CD8-positive, alpha-beta memory T cell (primary cell): ENCODE measurements at regions not wholly inside any gene's neighbourhood (a gene's known extent, or its start where the extent isn't known, plus 50 kb on each side); places are given as distances from the start of the nearest gene placed in this dataset.

Experiments used
- CTCF ChIA-PET: fragments of 350-600 bp; sonication (Branson Sonifier 250); formaldehyde crosslinking; loops from one replicate; lab custom pipeline; 2021; ENCODE audit warnings: antibody characterized with exemption; lab: Charles Lee
- POLR2A ChIA-PET: fragments of 350-600 bp; sonication (Branson Sonifier 250); formaldehyde crosslinking; loops from one replicate; lab custom pipeline; 2021; ENCODE audit warnings: antibody characterized with exemption; lab: Charles Lee
- DNase-seq, 5 donors: peaks; one replicate each; pipeline versions ENCODE4 v3.0.0 to v3.0.0-alpha.2; 2020 to 2022; ENCODE audit warnings: mixed read lengths in 1 of 5
- H3K27ac ChIP-seq: one replicate; pipeline ENCODE4 v1.7.0; 2013; ENCODE audit warnings: low read depth, mild to moderate bottlenecking, low read length, moderate library complexity
- H3K27me3 ChIP-seq: 2 replicates; pipeline ENCODE4 v1.7.0; 2013; ENCODE audit warnings: low read length, mild to moderate bottlenecking; ENCODE audit not compliant: insufficient read depth, poor library complexity, severe bottlenecking
- H3K36me3 ChIP-seq: 2 replicates; pipeline ENCODE4 v1.7.0; 2013; ENCODE audit warnings: mild to moderate bottlenecking, low read length, moderate library complexity; ENCODE audit not compliant: insufficient read depth
- H3K4me1 ChIP-seq: 2 replicates; pipeline ENCODE4 v1.7.0; 2013; ENCODE audit warnings: mild to moderate bottlenecking, low read length, moderate library complexity; ENCODE audit not compliant: insufficient read depth
- H3K4me3 ChIP-seq: 2 replicates; pipeline ENCODE4 v1.7.0; 2013; ENCODE audit warnings: mild to moderate bottlenecking, low read length
- H3K9me3 ChIP-seq: 2 replicates; pipeline ENCODE4 v1.7.0; 2013; ENCODE audit warnings: mild to moderate bottlenecking, low read length
- H3K27ac Mint-ChIP-seq, 8 donors: one replicate each; pipeline ENCODE4 v1.8.0; 2020 to 2021; ENCODE audit warnings: mixed read lengths in 8 of 8, mild to moderate bottlenecking in 6 of 8, inconsistent platforms in 3 of 8, moderate library complexity in 3 of 8
- H3K27me3 Mint-ChIP-seq, 2 donors: one replicate each; pipeline ENCODE4 v1.8.0; 2020 to 2021; ENCODE audit warnings: mixed read lengths in 2 of 2, mild to moderate bottlenecking in 1 of 2, moderate library complexity in 1 of 2
- H3K36me3 Mint-ChIP-seq, 3 donors: one replicate each; pipeline ENCODE4 v1.8.0; 2020 to 2021; ENCODE audit warnings: mixed read lengths in 3 of 3, inconsistent platforms in 1 of 3, mild to moderate bottlenecking in 1 of 3
- H3K4me1 Mint-ChIP-seq, 3 donors: one replicate each; pipeline ENCODE4 v1.8.0; 2020 to 2021; ENCODE audit warnings: mixed read lengths in 3 of 3, inconsistent platforms in 1 of 3, mild to moderate bottlenecking in 1 of 3
- H3K4me3 Mint-ChIP-seq, 7 donors: one replicate each; pipeline ENCODE4 v1.8.0; 2020 to 2021; ENCODE audit warnings: mixed read lengths in 7 of 7, mild to moderate bottlenecking in 6 of 7, moderate library complexity in 4 of 7, inconsistent platforms in 2 of 7
- H3K9me3 Mint-ChIP-seq, 5 donors: one replicate each; pipeline ENCODE4 v1.8.0; 2020 to 2022; ENCODE audit warnings: mixed read lengths in 5 of 5, mild to moderate bottlenecking in 3 of 5, moderate library complexity in 2 of 5, inconsistent platforms in 1 of 5

- H3K4me1 Mint-ChIP-seq: no peaks in the 10 kb centered on the region
- no peak overlapping the region for H3K4me3 Mint-ChIP-seq
- Histone ChIP-seq H3K27ac (no peak overlapping the region), H3K36me3 (no peaks in the 10 kb centered on the region), H3K27me3 (no peaks in the 10 kb centered on the region), H3K4me1 (no peaks in the 10 kb centered on the region), H3K4me3 (no peak overlapping the region), H3K9me3 (no peaks in the 10 kb centered on the region)
- DNase-seq: no peak
- POLR2A ChIA-PET: no interaction called here
- CTCF ChIA-PET: no interaction called here
- H3K27me3 Mint-ChIP-seq: no peaks in the 10 kb centered on the region
- H3K9me3 Mint-ChIP-seq: peaks cover 2 to 30% (median 9%) of the 10 kb centered on the region in 5 donors
- H3K27ac Mint-ChIP-seq: no peak overlapping the region
- H3K36me3 Mint-ChIP-seq: no peaks in the 10 kb centered on the region
Measured at GRCh38 chr7:41051535-41051934, 651.4 kb downstream of the INHBA start.

GRCh38 chr7:41051062-41051461, 651.8 kb downstream of the INHBA start:
- peaks cover 0 to 25% (median 9%) of the 10 kb centered on the region in 5 donors for H3K9me3 Mint-ChIP-seq
- Histone ChIP-seq H3K27me3 (no peaks in the 10 kb centered on the region), H3K9me3 (no peaks in the 10 kb centered on the region), H3K36me3 (no peaks in the 10 kb centered on the region), H3K4me3 (no peak overlapping the region), H3K27ac (no peak overlapping the region), H3K4me1 (no peaks in the 10 kb centered on the region)
- DNase-seq: no peak
- no peaks in the 10 kb centered on the region for H3K27me3 Mint-ChIP-seq
- H3K27ac Mint-ChIP-seq: no peak overlapping the region
- POLR2A ChIA-PET: no interaction called here
- H3K36me3 Mint-ChIP-seq: no peaks in the 10 kb centered on the region
- H3K4me3 Mint-ChIP-seq: no peak overlapping the region
- CTCF ChIA-PET: no interaction called here
- no peaks in the 10 kb centered on the region for H3K4me1 Mint-ChIP-seq

DNA sequence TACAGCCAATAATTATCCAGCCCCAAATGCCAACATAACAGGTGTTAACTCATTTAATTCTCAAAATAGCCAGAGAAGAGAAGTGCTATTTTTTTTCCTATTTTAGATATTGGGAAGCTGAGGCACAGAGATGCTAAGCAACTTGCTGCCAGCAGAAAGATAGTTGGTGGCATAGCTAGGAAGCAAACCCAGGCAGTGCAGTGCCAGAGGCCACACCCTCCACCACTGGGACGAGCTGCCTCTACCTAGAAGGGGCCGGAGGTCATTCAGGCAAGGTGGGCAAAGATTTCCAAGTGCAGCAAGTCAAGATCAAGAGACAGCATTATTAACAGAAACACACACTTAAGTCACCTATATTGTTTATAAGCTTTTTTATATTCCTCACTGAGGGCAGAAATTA, 654.1 kb downstream of the INHBA start:
- POLR2A ChIA-PET: no interaction called here
- H3K4me3 ChIP-seq: no peak overlapping the region
- no peak overlapping the region for H3K27ac ChIP-seq
- CTCF ChIA-PET: no interaction called here
- Mint-ChIP-seq H3K27ac (no peak overlapping the region), H3K4me3 (no peak overlapping the region), H3K36me3 (no peaks in the 10 kb centered on the region), H3K9me3 (peaks cover 2 to 24% (median 9%) of the 10 kb centered on the region in 5 donors), H3K4me1 (no peaks in the 10 kb centered on the region), H3K27me3 (no peaks in the 10 kb centered on the region)
- DNase-seq: no peak
- no peaks in the 10 kb centered on the region for H3K27me3 ChIP-seq
- no peaks in the 10 kb centered on the region for H3K4me1 ChIP-seq
- H3K9me3 ChIP-seq: no peaks in the 10 kb centered on the region
- no peaks in the 10 kb centered on the region for H3K36me3 ChIP-seq

- no peaks in the 10 kb centered on the region for H3K36me3 Mint-ChIP-seq
Measured at GRCh38 chr7:41047789-41048191, 655.1 kb downstream of the INHBA start.

GRCh38 chr7:41047211-41047610, 655.7 kb downstream of the INHBA start:
- DNase-seq: no peak
- Histone ChIP-seq H3K27me3 (no peaks in the 10 kb centered on the region), H3K27ac (no peak overlapping the region), H3K9me3 (no peaks in the 10 kb centered on the region), H3K4me3 (no peak overlapping the region), H3K36me3 (no peaks in the 10 kb centered on the region), H3K4me1 (no peaks in the 10 kb centered on the region)
- POLR2A ChIA-PET: no interaction called here
- H3K36me3 Mint-ChIP-seq: no peaks in the 10 kb centered on the region
- H3K4me3 Mint-ChIP-seq: no peak overlapping the region
- CTCF ChIA-PET: no interaction called here
- H3K9me3 Mint-ChIP-seq: peaks cover 2 to 21% (median 11%) of the 10 kb centered on the region in 5 donors
- no peaks in the 10 kb centered on the region for H3K4me1 Mint-ChIP-seq
- H3K27me3 Mint-ChIP-seq: no peaks in the 10 kb centered on the region
- H3K27ac Mint-ChIP-seq: no peak overlapping the region

More at GRCh38 chr7:41047789-41048191, 655.1 kb downstream of the INHBA start:
- H3K4me3 Mint-ChIP-seq: no peak overlapping the region
- no peak for DNase-seq
- H3K9me3 ChIP-seq: no peaks in the 10 kb centered on the region
- no peaks in the 10 kb centered on the region for H3K36me3 ChIP-seq
- H3K4me3 ChIP-seq: no peak overlapping the region
- no peaks in the 10 kb centered on the region for H3K4me1 Mint-ChIP-seq
- no peaks in the 10 kb centered on the region for H3K27me3 Mint-ChIP-seq
- no peaks in the 10 kb centered on the region for H3K27me3 ChIP-seq
- CTCF ChIA-PET: no interaction called here
- POLR2A ChIA-PET: no interaction called here
- H3K27ac ChIP-seq: no peak overlapping the region
- no peak overlapping the region for H3K27ac Mint-ChIP-seq
- no peaks in the 10 kb centered on the region for H3K4me1 ChIP-seq
- H3K9me3 Mint-ChIP-seq: peaks cover 2 to 21% (median 11%) of the 10 kb centered on the region in 5 donors

- H3K4me3 ChIP-seq: no peak overlapping the region
- POLR2A ChIA-PET: no interaction called here
- no peaks in the 10 kb centered on the region for H3K27me3 Mint-ChIP-seq
- CTCF ChIA-PET: no interaction called here
- H3K27ac Mint-ChIP-seq: no peak overlapping the region
- no peak for DNase-seq
- H3K27ac ChIP-seq: no peak overlapping the region
- H3K4me1 Mint-ChIP-seq: no peaks in the 10 kb centered on the region
- H3K36me3 Mint-ChIP-seq: no peaks in the 10 kb centered on the region
- H3K36me3 ChIP-seq: no peaks in the 10 kb centered on the region
- H3K27me3 ChIP-seq: no peaks in the 10 kb centered on the region
- H3K4me1 ChIP-seq: no peaks in the 10 kb centered on the region
- H3K4me3 Mint-ChIP-seq: no peak overlapping the region
- H3K9me3 Mint-ChIP-seq: peaks cover 2 to 16% (median 11%) of the 10 kb centered on the region in 5 donors
- no peaks in the 10 kb centered on the region for H3K9me3 ChIP-seq
Measured at GRCh38 chr7:41046776-41047175, 656.1 kb downstream of the INHBA start.

GRCh38 chr7:41046221-41046761, 656.6 kb downstream of the INHBA start:
- no peaks in the 10 kb centered on the region for H3K4me1 Mint-ChIP-seq
- ChIA-PET CTCF (no interaction called here), POLR2A (no interaction called here)
- no peaks in the 10 kb centered on the region for H3K4me1 ChIP-seq
- H3K27ac Mint-ChIP-seq: no peak overlapping the region
- H3K36me3 ChIP-seq: no peaks in the 10 kb centered on the region
- no peak for DNase-seq
- H3K9me3 ChIP-seq: no peaks in the 10 kb centered on the region
- no peaks in the 10 kb centered on the region for H3K27me3 ChIP-seq
- no peaks in the 10 kb centered on the region for H3K36me3 Mint-ChIP-seq
- H3K9me3 Mint-ChIP-seq: peaks cover 2 to 15% (median 11%) of the 10 kb centered on the region in 5 donors
- no peak overlapping the region for H3K27ac ChIP-seq
- H3K27me3 Mint-ChIP-seq: no peaks in the 10 kb centered on the region
- H3K4me3 ChIP-seq: no peak overlapping the region
- no peak overlapping the region for H3K4me3 Mint-ChIP-seq

- no peaks in the 10 kb centered on the region for H3K27me3 Mint-ChIP-seq
Measured at GRCh38 chr7:41045556-41046123, 657.2 kb downstream of the INHBA start.

More at GRCh38 chr7:41045556-41046123, 657.2 kb downstream of the INHBA start:
- ChIA-PET CTCF (no interaction called here), POLR2A (no interaction called here)
- H3K4me3 Mint-ChIP-seq: no peak overlapping the region
- no peaks in the 10 kb centered on the region for H3K36me3 Mint-ChIP-seq
- Histone ChIP-seq H3K4me1 (no peaks in the 10 kb centered on the region), H3K9me3 (no peaks in the 10 kb centered on the region), H3K27me3 (no peaks in the 10 kb centered on the region), H3K4me3 (no peak overlapping the region), H3K36me3 (no peaks in the 10 kb centered on the region), H3K27ac (no peak overlapping the region)
- H3K9me3 Mint-ChIP-seq: peaks cover 2 to 13% (median 11%) of the 10 kb centered on the region in 5 donors
- H3K27ac Mint-ChIP-seq: no peak overlapping the region
- no peak for DNase-seq
- no peaks in the 10 kb centered on the region for H3K4me1 Mint-ChIP-seq
